ENCODE measurements at regions not wholly inside any gene's neighbourhood (a gene's known extent, or its start where the extent isn't known, plus 50 kb on each side); places are given as distances from the start of the nearest gene placed in this dataset.

- DNase-seq, result no peak
These were observed 129.1 kb upstream of the LINC00305 start for GRCh38 chr18:64278026-64278425.

- peak; percentile 11 for DNase-seq
These were observed 127.6 kb upstream of the LINC00305 start for GRCh38 chr18:64276311-64277090.

GRCh38 chr18:64275593-64276300 lies 126.9 kb upstream of the LINC00305 start:
- DNase-seq, result no peak

GRCh38 chr18:64273724-64274123 lies 124.8 kb upstream of the LINC00305 start:
- no peak for DNase-seq

- DNase-seq, result no peak
These were observed 123.2 kb upstream of the LINC00305 start for GRCh38 chr18:64271975-64272659.

GRCh38 chr18:64271246-64271645 lies 122.4 kb upstream of the LINC00305 start:
- DNase-seq, result peak; percentile 16

- peak; percentile 14 for DNase-seq
These were observed 121.7 kb upstream of the LINC00305 start for GRCh38 chr18:64270608-64271007.

GRCh38 chr18:64270121-64270520 lies 121.2 kb upstream of the LINC00305 start:
- peak; percentile 7 for DNase-seq

- no peak for DNase-seq
These were observed 115.3 kb upstream of the LINC00305 start for GRCh38 chr18:64264171-64264570.

GRCh38 chr18:64260810-64261209 lies 111.9 kb upstream of the LINC00305 start:
- no peak for DNase-seq

GRCh38 chr18:64259871-64260270 lies 111.0 kb upstream of the LINC00305 start:
- no peak for DNase-seq

GRCh38 chr18:64258111-64258650 lies 109.3 kb upstream of the LINC00305 start:
- DNase-seq, result no peak

GRCh38 chr18:64254399-64255093 lies 105.7 kb upstream of the LINC00305 start:
- no peak for DNase-seq

GRCh38 chr18:64253873-64254272 lies 105.0 kb upstream of the LINC00305 start:
- no peak for DNase-seq

GRCh38 chr18:64253222-64253621 lies 104.3 kb upstream of the LINC00305 start:
- no peak for DNase-seq

- DNase-seq, result no peak
These were observed 99.9 kb upstream of the LINC00305 start for GRCh38 chr18:64248836-64249235.

GRCh38 chr18:64245126-64245861 lies 96.4 kb upstream of the LINC00305 start:
- DNase-seq, result no peak

GRCh38 chr18:64244571-64244970 lies 95.7 kb upstream of the LINC00305 start:
- peak; percentile 3 for DNase-seq

- no peak for DNase-seq
These were observed 91.4 kb upstream of the LINC00305 start for GRCh38 chr18:64240316-64240715.

GRCh38 chr18:64238076-64238475 lies 89.2 kb upstream of the LINC00305 start:
- no peak for DNase-seq

- DNase-seq, result no peak
These were observed 85.4 kb upstream of the LINC00305 start for GRCh38 chr18:64234321-64234720.

- no peak for DNase-seq
These were observed 85.0 kb upstream of the LINC00305 start for GRCh38 chr18:64233851-64234250.
